ENCODE measurements at regions not wholly inside any gene's neighbourhood (a gene's known extent, or its start where the extent isn't known, plus 50 kb on each side); places are given as distances from the start of the nearest gene placed in this dataset.

DNA sequence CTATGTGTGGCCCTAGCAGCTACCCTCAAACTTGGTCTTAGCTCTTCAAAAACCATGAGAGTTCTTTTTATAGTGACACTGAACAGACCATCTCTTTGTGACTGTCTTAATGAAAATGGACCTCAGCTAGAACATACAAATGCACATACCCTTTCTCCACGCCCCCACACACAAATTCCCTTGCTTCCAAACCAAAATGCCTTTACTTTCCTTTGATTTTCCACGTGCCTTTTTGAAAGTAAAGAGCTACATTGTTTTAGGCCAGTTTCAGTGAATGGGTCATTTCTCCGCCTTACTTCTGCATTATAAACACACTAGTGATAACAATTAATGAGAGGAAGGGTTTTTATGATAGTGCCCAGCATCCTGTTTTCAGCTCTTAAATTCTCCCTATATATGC is 105.8 kb upstream of the EFNA5 start (continued):
- TF ChIP-seq ZNF462 (CRISPR knock-in tag; IDR thresholded peaks at IDR 0.05) (no peak), ZNF331 (CRISPR knock-in tag; IDR thresholded peaks at IDR 0.05; ENCODE audit: low read depth) (no peak), REST (IDR thresholded peaks at IDR 0.05; ENCODE audit: unreplicated experiment) (no peak), EZH2phosphoT487 (IDR thresholded peaks at IDR 0.05; ENCODE audit: unreplicated experiment) (no peak), STAT1 (IDR thresholded peaks at IDR 0.05; ENCODE audit: unreplicated experiment) (no peak), JUNB (IDR thresholded peaks at IDR 0.05; ENCODE audit: unreplicated experiment) (no peak)

GRCh38 chr5:107774316-107774715 is 103.6 kb upstream of the EFNA5 start:
- Histone ChIP-seq H3K4me2 (no peak overlapping the region), H4K20me1 (replicated peaks; ENCODE audit: insufficient read depth) (no peaks in the 10 kb centered on the region), H3K79me2 (replicated peaks; ENCODE audit: insufficient read depth) (no peaks in the 10 kb centered on the region), H3F3A (replicated peaks; ENCODE audit: low read depth) (no peaks in the 10 kb centered on the region), H3K27ac (ENCODE audit: low read depth) (no peak overlapping the region), H3K4me1 (ENCODE audit: insufficient read depth) (peaks cover 43% of the 10 kb centered on the region), H2AFZ (no peak overlapping the region), H3K9me2 (ENCODE audit: insufficient read depth) (no peaks in the 10 kb centered on the region), H3K36me3 (ENCODE audit: insufficient read depth) (no peaks in the 10 kb centered on the region), H3K4me3 (no peak overlapping the region), H3K27me3 (ENCODE audit: insufficient read depth) (no peaks in the 10 kb centered on the region)
- Mint-ChIP-seq H3K4me1 (peaks cover 50% of the 10 kb centered on the region), H3K27me3 (ENCODE audit: insufficient read depth, low read depth, poor library complexity) (no peaks in the 10 kb centered on the region), H3K36me3 (ENCODE audit: low read depth) (no peaks in the 10 kb centered on the region), H3K4me3 (no peak overlapping the region), H3K27ac (no peak overlapping the region), H3K9me3 (no peaks in the 10 kb centered on the region)
- no peak for ATAC-seq
- DNase-seq (ENCODE audit: low spot score): no peak
- no peak for TF ChIP-seq REST (IDR thresholded peaks at IDR 0.05; ENCODE audit: unreplicated experiment)
